Heart left ventricle (tissue), 16 donors: ENCODE measurements at regions not wholly inside any gene's neighbourhood (a gene's known extent, or its start where the extent isn't known, plus 50 kb on each side); places are given as distances from the start of the nearest gene placed in this dataset.

Source experiments
- ATAC-seq, 4 donors: fragments of 200-7000 bp; cut with Tn5 transposase; one replicate each; pipeline ENCODE4 v1.9.1; 2020 to 2022; ENCODE audit warnings: moderate library complexity in 4 of 4, mild to moderate bottlenecking in 3 of 4, moderate number of reproducible peaks in 1 of 4
- DNase-seq, 5 donors: peaks; one replicate each; pipeline ENCODE4 v3.0.0-alpha.2; 2020
- H3K27ac ChIP-seq, 12 donors: fragments of 200-600 bp; sonication (generic) in 4 of 12; one replicate each; pipeline versions ENCODE4 v1.5.0 to v1.8.0; 2016 to 2022; ENCODE audit warnings: mild to moderate bottlenecking in 2 of 12
- H3K27me3 ChIP-seq, 9 donors: fragments of 200-600 bp; sonication (generic) in 2 of 9; one replicate each; pipeline versions ENCODE4 v1.5.1 to v1.8.0; 2016 to 2022; ENCODE audit warnings: mild to moderate bottlenecking in 3 of 9
- H3K36me3 ChIP-seq, 9 donors: fragments of 200-600 bp; sonication (generic) in 2 of 9; one replicate each; pipeline versions ENCODE4 v1.5.0 to v1.8.0; 2018 to 2022; ENCODE audit warnings: mild to moderate bottlenecking in 2 of 9
- H3K4me1 ChIP-seq, 12 donors: fragments of 200-600 bp; sonication (generic) in 4 of 12; one replicate each; pipeline versions ENCODE4 v1.5.0 to v1.8.0; 2016 to 2022; ENCODE audit warnings: mild to moderate bottlenecking in 3 of 12
- H3K4me3 ChIP-seq, 12 donors: fragments of 200-600 bp; sonication (generic) in 4 of 12; one replicate each; pipeline versions ENCODE4 v1.5.0 to v1.8.0; 2017 to 2022; ENCODE audit warnings: mild to moderate bottlenecking in 9 of 12, moderate library complexity in 4 of 12
- H3K9me3 ChIP-seq, 12 donors: fragments of 200-600 bp; sonication (generic) in 4 of 12; one replicate each; pipeline versions ENCODE4 v1.5.0 to v1.8.0; 2016 to 2022; ENCODE audit warnings: mild to moderate bottlenecking in 1 of 12
- CTCF ChIP-seq, 12 donors: fragments of 200-600 bp; sonication (generic) in 4 of 12; IDR thresholded peaks; one replicate each; pipeline versions ENCODE4 v1.5.0 to v1.8.0; 2018 to 2022; ENCODE audit warnings: antibody characterized with exemption in 12 of 12, mild to moderate bottlenecking in 5 of 12
- POLR2A ChIP-seq, 2 donors: fragments of 450-650 bp; IDR thresholded peaks; one replicate each; pipeline ENCODE4 v1.6.1; 2017; ENCODE audit warnings: antibody characterized with exemption in 2 of 2, mild to moderate bottlenecking in 2 of 2, moderate library complexity in 2 of 2
- WGBS, 4 donors: extraction: QIAGEN DNeasy Blood & Tissue Kit in 2 of 4; methylation state at CpG; one replicate each; pipeline versions ENCODE4 v1.1.5 to v1.1.7; 2013 to 2018; 5-methylcytosine and 5-hydroxymethylcytosine counted together
- intact Hi-C, 10 donors: fragments of 100-400 bp; cut with DNase I; formaldehyde crosslinking; loops; one replicate each; pipeline versions ENCODE4 v1.11.1 to v1.14.2; 2022
- donor health status: ischemic (EF 13 %, LVEDD 7.1; RV severe dilation, severe dysfunction).
- donor health status: healthy with polysubstance abuse.
- donor health status: DM: no; HTN: yes; CAD: no.
- donor health status: DM: no; HTN: no; CAD: no.
- donor health status: ischemic (EF 25% LVEDD 6.9; RV normal size, moderate dysfunction).
- donor health status: ischemic (EF 25% LVEDD 5.7; RV mildly dilated, moderate dysfunction).
- donor health status: healthy.
- donor health status: DM: yes; HTN: yes; CAD: no.
- donor health status: ischemic (EF 35%, LVEDD 5.7; RV mildly dilated, moderate dysfunction).
- donor health status: nonischemic (EF 11% LVEDD 7.7; RV severe dilation, severe dysfunction).
- donor health status: DM: yes; HTN: yes; CAD: no.
- donor health status: PGD.
- donor health status: ischemic (EF 29% LVEDD 5.4; RV normal size, mild dysfunction).
- donor health status: nonischemic (EF 23%, LVEDD 6.1; RV moderate dilation, normal function).

DNA sequence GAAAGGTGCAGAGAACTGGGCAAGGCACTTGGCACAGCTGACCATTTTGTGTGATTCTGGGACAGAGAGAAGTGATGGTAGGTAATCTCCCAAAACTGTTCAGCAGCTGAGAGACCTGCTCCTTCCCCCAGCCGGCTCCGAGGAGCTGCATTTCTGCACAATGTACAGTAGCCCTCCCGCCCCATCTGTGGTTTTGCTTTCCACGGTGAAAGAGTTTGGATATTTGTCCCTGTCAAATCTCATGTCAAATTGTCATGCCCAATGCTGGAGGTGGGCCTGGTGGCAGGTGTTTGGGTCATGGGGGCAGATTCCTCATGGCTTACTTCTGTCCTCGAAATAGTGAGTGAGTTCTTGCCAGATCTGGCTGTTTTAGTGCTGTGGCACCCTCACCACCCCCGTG lies 90.5 kb upstream of the CD99 start:
- Histone ChIP-seq H3K36me3 (peaks cover 0 to 29% (median 6%) of the 10 kb centered on the region in 9 donors), H3K4me1 (peaks cover 0 to under 1% (median 0%) of the 10 kb centered on the region in 12 donors), H3K27ac (no peak overlapping the region), H3K27me3 (no peaks in the 10 kb centered on the region), H3K4me3 (no peak overlapping the region), H3K9me3 (no peaks in the 10 kb centered on the region)
- WGBS, 4 donors = 81 to 91% (median 86%) methylated on average over 6 of the region's 6 CpGs
- ATAC-seq (no peak), DNase-seq (no peak)
- intact Hi-C loops = no loop called here
- no peak for TF ChIP-seq POLR2A (IDR thresholded peaks at IDR 0.05)
- no peak for TF ChIP-seq CTCF (IDR thresholded peaks at IDR 0.05)

DNA sequence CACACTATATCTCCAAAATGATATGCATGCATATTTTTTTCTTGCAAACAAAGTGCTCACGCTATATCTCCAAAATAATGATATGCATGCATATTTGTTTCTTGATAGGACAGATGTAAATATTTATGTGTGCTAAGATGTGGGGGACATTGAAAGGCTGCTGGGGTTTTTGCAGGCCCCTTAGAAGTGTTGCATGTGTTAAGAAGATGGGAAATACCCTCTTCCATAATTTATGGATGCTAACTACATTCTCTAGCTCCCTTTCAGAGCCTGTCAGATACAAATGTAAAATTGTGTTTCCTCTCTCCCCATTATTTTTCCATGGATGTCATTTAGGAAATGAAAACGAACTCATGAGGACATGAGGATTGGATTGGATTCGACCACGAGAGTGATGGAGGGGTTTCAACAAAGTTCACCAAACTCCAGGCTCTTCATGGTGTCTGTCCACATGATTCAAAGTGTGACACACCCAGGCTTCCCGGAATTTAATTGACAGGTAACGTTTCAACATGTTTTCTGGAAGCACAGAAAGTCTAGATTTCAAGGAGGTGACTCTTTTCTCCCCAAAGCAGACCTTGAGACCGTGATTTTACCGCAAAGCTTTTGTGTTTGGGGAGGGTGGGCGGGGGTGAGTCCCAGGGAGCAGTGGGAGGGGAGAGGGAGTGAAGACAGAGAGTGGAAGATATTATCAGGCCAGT lies 94.4 kb upstream of the CD99 start:
- WGBS, 4 donors = 75 to 78% (median 75%) methylated on average over 9 of the region's 9 CpGs
- no peak for ATAC-seq
- no peaks in the 10 kb centered on the region for H3K27me3 ChIP-seq
- H3K27ac ChIP-seq = no peak overlapping the region
- DNase-seq = no peak
- H3K4me3 ChIP-seq = no peak overlapping the region
- intact Hi-C loops = loop anchor here in 4 of 10 donors (10.0 kb wide), 3 partner anchors 102 to 518 kb away; no protein-coding TSS in a partner anchor
- H3K4me1 ChIP-seq = peaks cover 0 to 4% (median 0%) of the 10 kb centered on the region in 12 donors
- H3K9me3 ChIP-seq = no peaks in the 10 kb centered on the region
- H3K36me3 ChIP-seq = peaks cover 0 to 18% (median 0%) of the 10 kb centered on the region in 9 donors
- TF ChIP-seq POLR2A (IDR thresholded peaks at IDR 0.05) = no peak
- TF ChIP-seq CTCF (IDR thresholded peaks at IDR 0.05) = no peak

DNA sequence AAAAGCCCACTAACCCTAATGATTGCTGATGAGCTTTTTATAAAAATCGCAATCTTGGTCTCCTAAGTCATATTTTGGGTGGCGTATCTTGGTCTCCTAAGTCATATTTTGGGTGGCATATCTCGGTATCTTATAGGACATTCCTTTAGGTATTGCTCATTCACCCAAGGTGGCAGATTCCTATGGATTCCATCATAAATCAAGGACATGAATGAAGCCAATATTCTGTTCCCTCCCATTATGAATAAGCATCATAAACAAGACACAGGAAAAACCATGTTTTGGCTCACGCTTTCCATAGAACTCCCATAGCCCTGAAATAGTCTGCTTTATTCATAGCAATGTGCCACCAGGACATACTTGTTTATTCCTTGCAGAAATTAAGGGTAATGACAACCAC lies 95.0 kb upstream of the CD99 start:
- H3K4me3 ChIP-seq = no peak overlapping the region
- WGBS, 4 donors = 91 to 96% (median 94%) methylated on average over 4 of the region's 4 CpGs
- DNase-seq (no peak), ATAC-seq (no peak)
- intact Hi-C loops = loop anchor here in 4 of 10 donors (10.0 kb wide), 3 partner anchors 101 to 519 kb away; no protein-coding TSS in a partner anchor
- H3K27me3 ChIP-seq = no peaks in the 10 kb centered on the region
- peaks cover 0 to 11% (median 0%) of the 10 kb centered on the region in 9 donors for H3K36me3 ChIP-seq
- TF ChIP-seq CTCF (IDR thresholded peaks at IDR 0.05) = no peak
- no peak for TF ChIP-seq POLR2A (IDR thresholded peaks at IDR 0.05)
- H3K9me3 ChIP-seq = no peaks in the 10 kb centered on the region
- no peak overlapping the region for H3K27ac ChIP-seq
- H3K4me1 ChIP-seq = peaks cover 0 to 4% (median 0%) of the 10 kb centered on the region in 12 donors

- DNase-seq = no peak
- TF ChIP-seq POLR2A (IDR thresholded peaks at IDR 0.05) (no peak), CTCF (IDR thresholded peaks at IDR 0.05) (no peak)
- Histone ChIP-seq H3K36me3 (peaks cover 0 to 11% (median 0%) of the 10 kb centered on the region in 9 donors), H3K27ac (no peak overlapping the region), H3K9me3 (no peaks in the 10 kb centered on the region), H3K4me3 (no peak overlapping the region), H3K27me3 (no peaks in the 10 kb centered on the region), H3K4me1 (peaks cover 0 to 4% (median 0%) of the 10 kb centered on the region in 12 donors)
- 57 to 77% (median 66%) methylated on average over 5 of the region's 5 CpGs for WGBS, 4 donors
- peak in 1 of 4 donors; percentile 20 for ATAC-seq
- intact Hi-C loops = loop anchor here in 4 of 10 donors (10.0 kb wide), 3 partner anchors 100 to 520 kb away; no protein-coding TSS in a partner anchor
Measured at GRCh38 chrX:2595258-2595657, 94.5 kb upstream of the DHRSX start.
